Sigmoid colon (tissue), 3 donors: ENCODE measurements at regions not wholly inside any gene's neighbourhood (a gene's known extent, or its start where the extent isn't known, plus 50 kb on each side); places are given as distances from the start of the nearest gene placed in this dataset.
"Not testable (repeated sequence)": the region's sequence is repeated elsewhere in the genome, so short reads cannot be mapped to it uniquely, and the experiment has no call there.

Source experiments
- POLR2A ChIP-seq, 2 donors: fragments of 450-650 bp; IDR thresholded peaks; one replicate each; pipeline ENCODE4 v1.6.1; 2016; ENCODE audit warnings: antibody characterized with exemption in 2 of 2, mild to moderate bottlenecking in 2 of 2, moderate library complexity in 2 of 2
- TF ChIP-seq, protein P1 (sequence below), 4 experiments: fragments of 450-650 bp in 3 of 4; fragments of 200-600 bp in 1 of 4; IDR thresholded peaks; one replicate each; pipeline ENCODE4 v1.5.1; 2016 to 2019; ENCODE audit warnings: antibody characterized with exemption in 4 of 4, mild to moderate bottlenecking in 3 of 4, moderate library complexity in 2 of 4

DNA sequence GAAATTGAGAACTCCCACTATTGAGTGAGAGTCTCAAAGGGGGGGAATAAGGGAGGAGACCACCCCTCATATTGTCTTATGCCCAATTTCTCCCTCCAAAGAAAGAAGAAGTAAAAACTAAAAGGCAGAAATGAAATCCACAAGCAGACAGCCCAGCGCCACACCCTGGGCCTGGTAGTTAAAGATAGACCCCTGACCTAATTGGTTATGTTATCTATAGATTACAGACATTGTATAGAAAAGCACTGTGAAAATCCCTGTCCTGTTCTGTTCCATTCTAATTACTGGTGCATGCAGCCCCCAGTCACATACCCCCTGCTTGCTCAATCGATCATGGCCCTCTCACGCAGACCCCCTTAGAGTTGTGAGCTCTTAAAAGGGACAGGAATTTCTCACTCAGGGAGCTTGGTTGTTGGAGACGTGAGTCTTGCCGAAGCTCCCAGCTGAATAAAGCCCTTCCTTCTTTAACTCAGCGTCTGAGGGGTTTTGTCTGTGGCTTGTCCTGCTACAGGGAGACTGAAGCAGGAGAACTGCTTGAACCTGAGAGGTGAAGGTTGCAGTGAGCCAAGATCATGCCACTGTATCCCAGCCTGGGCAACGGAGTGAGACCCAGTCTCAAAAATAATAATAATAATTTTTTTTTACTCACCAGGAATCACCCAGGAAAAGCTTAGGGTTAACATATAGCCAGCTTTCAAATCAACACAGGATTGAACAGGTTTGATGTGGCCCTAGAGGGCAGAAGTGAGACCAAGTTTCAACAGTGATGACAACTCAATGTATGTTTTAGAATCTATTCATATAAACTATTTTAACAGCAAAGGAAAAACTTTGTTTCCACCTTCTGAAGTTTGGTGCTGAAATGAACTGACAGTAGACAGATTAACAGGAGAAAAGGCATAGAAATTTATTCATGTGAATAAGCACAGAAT, 181.4 kb upstream of the NDUFV2 start:
- TF ChIP-seq, protein P1, sequence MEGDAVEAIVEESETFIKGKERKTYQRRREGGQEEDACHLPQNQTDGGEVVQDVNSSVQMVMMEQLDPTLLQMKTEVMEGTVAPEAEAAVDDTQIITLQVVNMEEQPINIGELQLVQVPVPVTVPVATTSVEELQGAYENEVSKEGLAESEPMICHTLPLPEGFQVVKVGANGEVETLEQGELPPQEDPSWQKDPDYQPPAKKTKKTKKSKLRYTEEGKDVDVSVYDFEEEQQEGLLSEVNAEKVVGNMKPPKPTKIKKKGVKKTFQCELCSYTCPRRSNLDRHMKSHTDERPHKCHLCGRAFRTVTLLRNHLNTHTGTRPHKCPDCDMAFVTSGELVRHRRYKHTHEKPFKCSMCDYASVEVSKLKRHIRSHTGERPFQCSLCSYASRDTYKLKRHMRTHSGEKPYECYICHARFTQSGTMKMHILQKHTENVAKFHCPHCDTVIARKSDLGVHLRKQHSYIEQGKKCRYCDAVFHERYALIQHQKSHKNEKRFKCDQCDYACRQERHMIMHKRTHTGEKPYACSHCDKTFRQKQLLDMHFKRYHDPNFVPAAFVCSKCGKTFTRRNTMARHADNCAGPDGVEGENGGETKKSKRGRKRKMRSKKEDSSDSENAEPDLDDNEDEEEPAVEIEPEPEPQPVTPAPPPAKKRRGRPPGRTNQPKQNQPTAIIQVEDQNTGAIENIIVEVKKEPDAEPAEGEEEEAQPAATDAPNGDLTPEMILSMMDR (IDR thresholded peaks at IDR 0.05), result not testable (repeated sequence)
- TF ChIP-seq POLR2A (IDR thresholded peaks at IDR 0.05), result not testable (repeated sequence)
